A673 (cell line): ENCODE measurements at regions not wholly inside any gene's neighbourhood (a gene's known extent, or its start where the extent isn't known, plus 50 kb on each side); places are given as distances from the start of the nearest gene placed in this dataset.

Source experiments
- BruUV-seq: library from RNA; stranded (reverse); fragments of 400-500 nt; replicated peaks from 2 replicates; lab custom pipeline; 2021; lab: Mats Ljungman, UMichigan
- CTCF ChIA-PET: fragments of 300-600 bp; sonication (Branson Sonifier 250); formaldehyde crosslinking; loops from one replicate; lab custom pipeline; 2022; ENCODE audit warnings: antibody characterized with exemption; lab: Charles Lee
- POLR2A ChIA-PET: fragments of 300-600 bp; sonication (Branson Sonifier 250); formaldehyde crosslinking; loops from one replicate; lab custom pipeline; 2022; ENCODE audit warnings: antibody characterized with exemption; ENCODE audit not compliant: low non-redundant PET; lab: Charles Lee
- DNase-seq: peaks from one replicate; pipeline ENCODE4 v3.0.0-alpha.2; 2015; ENCODE audit warnings: low spot score
- H3K27ac ChIP-seq: fragments of 200-600 bp; sonication (generic); 2 replicates; pipeline ENCODE4 v1.5.1; 2016; ENCODE audit warnings: mixed run types, low read depth, mild to moderate bottlenecking, mixed read lengths, antibody characterized with exemption, low read length; ENCODE audit not compliant: poor library complexity, severe bottlenecking
- H3K27me3 ChIP-seq: fragments of 200-600 bp; sonication (generic); replicated peaks from 2 replicates; pipeline ENCODE4 v1.6.1; 2017; ENCODE audit warnings: mixed run types, low read depth, mild to moderate bottlenecking, mixed read lengths, antibody characterized with exemption, low read length; ENCODE audit not compliant: insufficient read depth, poor library complexity
- H3K36me3 ChIP-seq: fragments of 200-600 bp; sonication (generic); 2 replicates; pipeline ENCODE4 v1.6.1; 2016; ENCODE audit warnings: mixed run types, mild to moderate bottlenecking, mixed read lengths, antibody characterized with exemption, low read length; ENCODE audit not compliant: insufficient read depth, poor library complexity, severe bottlenecking
- H3K4me1 ChIP-seq: fragments of 200-600 bp; sonication (generic); 2 replicates; pipeline ENCODE4 v1.6.1; 2017; ENCODE audit warnings: mixed run types, mild to moderate bottlenecking, mixed read lengths, antibody characterized with exemption, low read length; ENCODE audit not compliant: insufficient read depth, poor library complexity, severe bottlenecking
- H3K4me3 ChIP-seq: fragments of 200-600 bp; sonication (generic); 2 replicates; pipeline ENCODE4 v1.5.1; 2016; ENCODE audit warnings: low read depth, mixed run types, mild to moderate bottlenecking, mixed read lengths, low read length; ENCODE audit not compliant: poor library complexity, severe bottlenecking
- H3K9me3 ChIP-seq: fragments of 200-600 bp; sonication (generic); 2 replicates; pipeline ENCODE4 v1.6.1; 2016; ENCODE audit warnings: mixed run types, low read depth, mild to moderate bottlenecking, mixed read lengths, antibody characterized with exemption, low read length; ENCODE audit not compliant: poor library complexity, severe bottlenecking
- CTCF ChIP-seq: fragments of 300-800, 200-600 bp; sonication (generic); conservative IDR thresholded peaks from 2 replicates; pipeline ENCODE4 v1.5.1; 2017; ENCODE audit warnings: low read depth, mild to moderate bottlenecking, antibody characterized with exemption, low read length, moderate library complexity, mixed read lengths
- EZH2 ChIP-seq: fragments of 200-600 bp; sonication (generic); IDR thresholded peaks from 2 replicates; pipeline ENCODE4 v1.6.1; 2017; ENCODE audit warnings: borderline replicate concordance, low read depth, mild to moderate bottlenecking, mixed read lengths, antibody characterized with exemption, low read length; ENCODE audit not compliant: poor library complexity, severe bottlenecking
- intact Hi-C: fragments of 100-400 bp; cut with micrococcal nuclease; formaldehyde crosslinking; loops from one replicate; pipeline ENCODE4 v1.10.0; 2022; ENCODE audit not compliant: unreplicated experiment

- no peak overlapping the region for H3K27ac ChIP-seq
- DNase-seq: no peak
- H3K36me3 ChIP-seq: no peaks in the 10 kb centered on the region
- TF ChIP-seq EZH2: no peak
- ChIA-PET CTCF (no interaction called here), POLR2A (no interaction called here)
- intact Hi-C loops: no loop called here
- H3K4me1 ChIP-seq: no peaks in the 10 kb centered on the region
- H3K4me3 ChIP-seq: no peak overlapping the region
- H3K9me3 ChIP-seq: no peaks in the 10 kb centered on the region
- H3K27me3 ChIP-seq: peaks cover 9% of the 10 kb centered on the region
- no TSS peak for BruUV-seq
Measured at GRCh38 chr2:238738917-238739316, 109.0 kb upstream of the TWIST2 start.

GRCh38 chr2:238739668-238740067, 108.2 kb upstream of the TWIST2 start:
- POLR2A ChIA-PET: no interaction called here
- peak; percentile 10 for DNase-seq

GRCh38 chr2:238741277-238741676, 106.6 kb upstream of the TWIST2 start:
- no peaks in the 10 kb centered on the region for H3K27me3 ChIP-seq
- H3K9me3 ChIP-seq: no peaks in the 10 kb centered on the region
- no TSS peak for BruUV-seq
- no peak for DNase-seq
- TF ChIP-seq CTCF (no peak), EZH2 (no peak)
- H3K4me3 ChIP-seq: no peak overlapping the region
- no peak overlapping the region for H3K27ac ChIP-seq
- no peaks in the 10 kb centered on the region for H3K36me3 ChIP-seq
- H3K4me1 ChIP-seq: no peaks in the 10 kb centered on the region
- POLR2A ChIA-PET: no interaction called here
- CTCF ChIA-PET: no interaction called here
- intact Hi-C loops: no loop called here

More at GRCh38 chr2:238739668-238740067, 108.2 kb upstream of the TWIST2 start:
- no peaks in the 10 kb centered on the region for H3K36me3 ChIP-seq
- CTCF ChIA-PET: no interaction called here
- peaks cover 2% of the 10 kb centered on the region for H3K27me3 ChIP-seq
- intact Hi-C loops: no loop called here
- H3K9me3 ChIP-seq: no peaks in the 10 kb centered on the region
- no TSS peak for BruUV-seq
- no peak overlapping the region for H3K27ac ChIP-seq
- no peak overlapping the region for H3K4me3 ChIP-seq
- TF ChIP-seq EZH2 (no peak), CTCF (0 out of 2 replicates have a peak, but pooled peaks have one; percentile 18)
- H3K4me1 ChIP-seq: no peaks in the 10 kb centered on the region

- Histone ChIP-seq H3K9me3 (no peaks in the 10 kb centered on the region), H3K27ac (no peak overlapping the region), H3K27me3 (no peaks in the 10 kb centered on the region), H3K4me3 (no peak overlapping the region), H3K36me3 (no peaks in the 10 kb centered on the region), H3K4me1 (no peaks in the 10 kb centered on the region)
- no peak for TF ChIP-seq CTCF
- no peak for TF ChIP-seq EZH2
- intact Hi-C loops: no loop called here
- no peak for DNase-seq
- CTCF ChIA-PET: no interaction called here
- POLR2A ChIA-PET: no interaction called here
- BruUV-seq: no TSS peak
Measured at GRCh38 chr2:238742066-238742465, 105.8 kb upstream of the TWIST2 start.
